Endodermal cell (in vitro differentiated cells): ENCODE measurements at regions not wholly inside any gene's neighbourhood (a gene's known extent, or its start where the extent isn't known, plus 50 kb on each side); places are given as distances from the start of the nearest gene placed in this dataset.
"Not testable (repeated sequence)": the region's sequence is repeated elsewhere in the genome, so short reads cannot be mapped to it uniquely, and the experiment has no call there.

Experiments
- DNase-seq: peaks from one replicate; pipeline ENCODE4 v3.0.0-alpha.2; 2017
- H3K27ac ChIP-seq: 2 replicates; pipeline ENCODE4 v1.5.1; 2013; ENCODE audit warnings: mild to moderate bottlenecking, low read depth, low read length, moderate library complexity
- H3K27me3 ChIP-seq: 2 replicates; pipeline ENCODE4 v1.6.1; 2013; ENCODE audit warnings: mild to moderate bottlenecking, low read length, moderate library complexity; ENCODE audit not compliant: insufficient read depth, control insufficient read depth, poor library complexity, severe bottlenecking
- H3K36me3 ChIP-seq: 2 replicates; pipeline ENCODE4 v1.7.0; 2013; ENCODE audit warnings: mild to moderate bottlenecking, low read length, moderate library complexity; ENCODE audit not compliant: control insufficient read depth, insufficient read depth
- H3K4me1 ChIP-seq: one replicate; pipeline ENCODE4 v1.7.0; 2013; ENCODE audit warnings: low read length; ENCODE audit not compliant: control insufficient read depth, insufficient read depth
- H3K4me3 ChIP-seq: 2 replicates; pipeline ENCODE4 v1.5.1; 2013; ENCODE audit warnings: mild to moderate bottlenecking, low read length, moderate library complexity
- H3K9ac ChIP-seq: 2 replicates; pipeline ENCODE4 v1.6.1; 2013; ENCODE audit warnings: mild to moderate bottlenecking, low read length, moderate library complexity; ENCODE audit not compliant: poor library complexity, severe bottlenecking; ENCODE audit errors: extremely low read depth
- H3K9me3 ChIP-seq: 2 replicates; pipeline ENCODE4 v1.6.1; 2013; ENCODE audit warnings: mild to moderate bottlenecking, low read length, moderate library complexity; ENCODE audit not compliant: control insufficient read depth
- H3K27ac Mint-ChIP-seq: 2 replicates; pipeline ENCODE4 v1.8.0; 2020; ENCODE audit warnings: mixed read lengths
- H3K27me3 Mint-ChIP-seq: 2 replicates; pipeline ENCODE4 v1.8.0; 2021; ENCODE audit warnings: mild to moderate bottlenecking, mixed read lengths; ENCODE audit not compliant: insufficient read depth
- H3K36me3 Mint-ChIP-seq: 2 replicates; pipeline ENCODE4 v1.8.0; 2020; ENCODE audit warnings: low read depth, mixed read lengths
- H3K4me1 Mint-ChIP-seq: 2 replicates; pipeline ENCODE4 v1.8.0; 2020; ENCODE audit warnings: mixed read lengths
- H3K4me3 Mint-ChIP-seq: 2 replicates; pipeline ENCODE4 v1.8.0; 2020; ENCODE audit warnings: mild to moderate bottlenecking, moderate library complexity, mixed read lengths
- H3K9me3 Mint-ChIP-seq: 2 replicates; pipeline ENCODE4 v1.8.0; 2020; ENCODE audit warnings: mild to moderate bottlenecking, mixed read lengths
- CTCF ChIP-seq: fragments of 200-600 bp; sonication (generic); conservative IDR thresholded peaks from 2 replicates; pipeline ENCODE4 v1.5.0; 2021; ENCODE audit warnings: antibody characterized with exemption, mild to moderate bottlenecking
- WGBS, 2 experiments: methylation state at CpG; one replicate each; pipeline versions ENCODE4 v1.1.5 to v1.1.7; 2013; ENCODE audit warnings: missing lambda C conversion rate in 2 of 2, mixed read lengths in 1 of 2; ENCODE audit not compliant: insufficient coverage in 1 of 2, insufficient read length in 1 of 2; 5-methylcytosine and 5-hydroxymethylcytosine counted together

DNA sequence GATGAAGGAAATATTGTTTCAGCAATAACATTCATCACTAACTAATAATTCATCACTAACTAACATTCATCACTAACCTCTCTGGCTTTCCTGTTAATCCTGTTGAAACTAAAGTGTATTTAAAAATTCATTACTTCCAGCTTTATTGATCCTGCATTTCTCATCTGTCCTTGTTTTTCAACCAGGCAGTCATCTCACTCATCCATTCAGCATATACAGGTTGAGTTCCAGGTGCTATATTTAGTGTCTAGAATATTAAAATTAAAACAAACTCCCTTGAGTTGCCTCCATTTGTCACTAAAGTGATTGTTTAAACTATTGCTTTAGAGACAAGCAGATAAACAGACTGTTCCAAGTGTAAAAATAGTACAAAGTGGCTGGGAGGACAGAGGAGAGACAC is 58.1 kb downstream of the ATXN7L3B start:
- no peak overlapping the region for H3K9ac ChIP-seq
- H3K9me3 ChIP-seq, result peaks cover 15% of the 10 kb centered on the region
- no peak overlapping the region for H3K27ac ChIP-seq
- Mint-ChIP-seq H3K36me3 (peaks cover 2% of the 10 kb centered on the region), H3K27ac (no peak overlapping the region), H3K4me1 (no peaks in the 10 kb centered on the region), H3K9me3 (peaks cover 17% of the 10 kb centered on the region), H3K27me3 (no peaks in the 10 kb centered on the region), H3K4me3 (no peak overlapping the region)
- no peaks in the 10 kb centered on the region for H3K36me3 ChIP-seq
- DNase-seq, result no peak
- TF ChIP-seq CTCF, result no peak
- no peaks in the 10 kb centered on the region for H3K27me3 ChIP-seq
- no peak overlapping the region for H3K4me3 ChIP-seq
- no peaks in the 10 kb centered on the region for H3K4me1 ChIP-seq

DNA sequence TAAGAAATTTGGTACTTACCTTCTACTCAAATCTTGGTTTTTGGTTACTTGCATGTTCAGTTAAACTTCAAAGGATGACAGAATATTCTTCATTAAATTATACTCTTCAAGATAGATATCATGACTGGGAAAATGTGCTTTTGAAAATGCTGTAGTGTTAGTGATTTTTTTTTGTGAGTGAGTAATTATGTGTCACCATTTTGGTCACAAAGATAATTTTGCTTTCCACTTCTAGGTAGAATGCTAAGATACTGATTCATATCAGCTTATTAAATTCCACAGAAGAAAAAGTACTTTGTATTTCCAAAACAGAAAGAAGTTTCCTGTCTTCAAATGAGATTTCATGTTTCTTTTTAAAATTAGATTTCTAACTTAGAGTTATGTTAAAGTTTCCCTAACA is 61.2 kb downstream of the ATXN7L3B start:
- Mint-ChIP-seq H3K27me3 (no peaks in the 10 kb centered on the region), H3K4me3 (no peak overlapping the region), H3K27ac (no peak overlapping the region), H3K9me3 (peaks cover 23% of the 10 kb centered on the region), H3K36me3 (peaks cover 2% of the 10 kb centered on the region), H3K4me1 (no peaks in the 10 kb centered on the region)
- Histone ChIP-seq H3K27ac (no peak overlapping the region), H3K36me3 (no peaks in the 10 kb centered on the region), H3K4me3 (no peak overlapping the region), H3K4me1 (no peaks in the 10 kb centered on the region), H3K27me3 (no peaks in the 10 kb centered on the region), H3K9me3 (peaks cover 15% of the 10 kb centered on the region), H3K9ac (no peak overlapping the region)
- no peak for TF ChIP-seq CTCF
- DNase-seq, result no peak

GRCh38 chr12:74599932-74600331 is 62.3 kb downstream of the ATXN7L3B start:
- H3K27me3 Mint-ChIP-seq, result no peaks in the 10 kb centered on the region
- Histone ChIP-seq H3K27me3 (no peaks in the 10 kb centered on the region), H3K4me1 (no peaks in the 10 kb centered on the region), H3K4me3 (no peak overlapping the region), H3K27ac (no peak overlapping the region), H3K9ac (no peak overlapping the region), H3K9me3 (peaks cover 15% of the 10 kb centered on the region), H3K36me3 (no peaks in the 10 kb centered on the region)
- no peak overlapping the region for H3K4me3 Mint-ChIP-seq
- peaks cover 23% of the 10 kb centered on the region for H3K9me3 Mint-ChIP-seq
- no peak for TF ChIP-seq CTCF
- DNase-seq, result no peak
- H3K36me3 Mint-ChIP-seq, result peaks cover 2% of the 10 kb centered on the region
- 20 to 32% methylated on average over 1 of the region's 1 CpG for WGBS, 2 experiments
- H3K4me1 Mint-ChIP-seq, result no peaks in the 10 kb centered on the region
- no peak overlapping the region for H3K27ac Mint-ChIP-seq

GRCh38 chr12:74600817-74601216 is 63.2 kb downstream of the ATXN7L3B start:
- not testable (repeated sequence) for H3K36me3 Mint-ChIP-seq, H3K27ac Mint-ChIP-seq, DNase-seq, H3K36me3 ChIP-seq, H3K27ac ChIP-seq, H3K4me1 Mint-ChIP-seq, H3K27me3 ChIP-seq, H3K4me3 Mint-ChIP-seq, H3K4me3 ChIP-seq, H3K9ac ChIP-seq, H3K27me3 Mint-ChIP-seq, H3K4me1 ChIP-seq
- peaks cover 15% of the 10 kb centered on the region for H3K9me3 ChIP-seq
- peaks cover 23% of the 10 kb centered on the region for H3K9me3 Mint-ChIP-seq
